PC-9 (cell line): ENCODE measurements at regions not wholly inside any gene's neighbourhood (a gene's known extent, or its start where the extent isn't known, plus 50 kb on each side); places are given as distances from the start of the nearest gene placed in this dataset.

Experiments
- BruUV-seq: library from RNA; stranded (reverse); fragments of 400-500 nt; replicated peaks from 2 replicates; lab custom pipeline; 2021; lab: Mats Ljungman, UMichigan
- CTCF ChIA-PET: fragments of 300-600 bp; sonication (Branson Sonifier 250); formaldehyde crosslinking; loops from one replicate; lab custom pipeline; 2022; ENCODE audit warnings: antibody characterized with exemption; lab: Charles Lee
- POLR2A ChIA-PET: fragments of 300-600 bp; sonication (Branson Sonifier 250); formaldehyde crosslinking; loops from one replicate; lab custom pipeline; 2022; ENCODE audit warnings: antibody characterized with exemption; ENCODE audit not compliant: unreplicated experiment; lab: Charles Lee
- DNase-seq, 2 experiments: peaks; one replicate each; pipeline versions ENCODE4 v3.0.0 to v3.0.0-alpha.2; 2015 to 2022; ENCODE audit warnings: mixed read lengths in 1 of 2
- H2AFZ ChIP-seq: fragments of 200-600 bp; sonication (generic); 2 replicates; pipeline ENCODE4 v1.8.1; 2017; ENCODE audit warnings: antibody characterized with exemption
- H3F3A ChIP-seq: fragments of 200-600 bp; sonication (generic); 2 replicates; pipeline ENCODE4 v1.8.1; 2017; ENCODE audit warnings: antibody characterized with exemption, mild to moderate bottlenecking, low read depth; ENCODE audit not compliant: insufficient read depth
- H3K27ac ChIP-seq: fragments of 200-600 bp; sonication (generic); 2 replicates; pipeline ENCODE4 v1.6.1; 2016; ENCODE audit warnings: mixed run types
- H3K27me3 ChIP-seq: fragments of 200-600 bp; sonication (generic); 2 replicates; pipeline ENCODE4 v1.6.1; 2016; ENCODE audit warnings: low read depth, mixed run types; ENCODE audit not compliant: insufficient read depth
- H3K36me3 ChIP-seq: fragments of 200-600 bp; sonication (generic); 2 replicates; pipeline ENCODE4 v1.6.1; 2016; ENCODE audit warnings: low read depth, mixed run types
- H3K4me1 ChIP-seq: fragments of 200-600 bp; sonication (generic); replicated peaks from 2 replicates; pipeline ENCODE4 v1.6.1; 2016; ENCODE audit warnings: mixed run types; ENCODE audit not compliant: insufficient read depth
- H3K4me2 ChIP-seq: fragments of 200-600 bp; sonication (generic); 2 replicates; pipeline ENCODE4 v1.6.1; 2017; ENCODE audit warnings: mixed run types
- H3K4me3 ChIP-seq: fragments of 200-600 bp; sonication (generic); 2 replicates; pipeline ENCODE4 v1.6.1; 2016; ENCODE audit warnings: mixed run types
- H3K79me2 ChIP-seq: fragments of 200-600 bp; sonication (generic); 2 replicates; pipeline ENCODE4 v1.6.1; 2017; ENCODE audit warnings: low read depth, mixed run types
- H3K9me2 ChIP-seq: fragments of 200-600 bp; sonication (generic); 2 replicates; pipeline ENCODE4 v1.8.1; 2017; ENCODE audit warnings: mild to moderate bottlenecking; ENCODE audit not compliant: insufficient read depth
- H3K9me3 ChIP-seq: fragments of 200-600 bp; sonication (generic); 2 replicates; pipeline ENCODE4 v1.8.1; 2016; ENCODE audit warnings: low read depth; ENCODE audit not compliant: insufficient read depth
- H4K20me1 ChIP-seq: fragments of 200-600 bp; sonication (generic); 2 replicates; pipeline ENCODE4 v1.8.1; 2017; ENCODE audit not compliant: insufficient read depth
- CTCF ChIP-seq: fragments of 200-600 bp; sonication (generic); conservative IDR thresholded peaks from 2 replicates; pipeline ENCODE4 v1.6.1; 2017; ENCODE audit warnings: mixed run types, antibody characterized with exemption, mild to moderate bottlenecking, moderate library complexity
- EZH2 ChIP-seq: fragments of 200-600 bp; sonication (generic); IDR thresholded peaks from 2 replicates; pipeline ENCODE4 v1.8.0; 2017; ENCODE audit warnings: antibody characterized with exemption, low read depth
- intact Hi-C: fragments of 100-400 bp; cut with micrococcal nuclease; formaldehyde crosslinking; loops from one replicate; pipeline ENCODE4 v1.10.0; 2022; ENCODE audit not compliant: unreplicated experiment

- H4K20me1 ChIP-seq, result no peaks in the 10 kb centered on the region
- POLR2A ChIA-PET, result no interaction called here
- no peaks in the 10 kb centered on the region for H3K9me2 ChIP-seq
- H3K4me3 ChIP-seq, result no peak overlapping the region
- H3F3A ChIP-seq, result no peaks in the 10 kb centered on the region
- peaks cover 95% of the 10 kb centered on the region for H3K27me3 ChIP-seq
- intact Hi-C loops, result no loop called here
- DNase-seq, result no peak
- no peak overlapping the region for H3K4me2 ChIP-seq
- no peaks in the 10 kb centered on the region for H3K36me3 ChIP-seq
- no peaks in the 10 kb centered on the region for H3K4me1 ChIP-seq
- H3K27ac ChIP-seq, result no peak overlapping the region
- H2AFZ ChIP-seq, result no peak overlapping the region
- H3K9me3 ChIP-seq, result no peaks in the 10 kb centered on the region
- TF ChIP-seq EZH2 (no peak), CTCF (no peak)
- no TSS peak for BruUV-seq
- CTCF ChIA-PET, result no interaction called here
- H3K79me2 ChIP-seq, result no peaks in the 10 kb centered on the region
Measured at GRCh38 chr9:135303280-135303647, 176.3 kb upstream of the PPP1R26 start.

GRCh38 chr9:135303865-135304499, 175.6 kb upstream of the PPP1R26 start:
- H3K27me3 ChIP-seq, result peaks cover 95% of the 10 kb centered on the region
- no peaks in the 10 kb centered on the region for H3F3A ChIP-seq
- CTCF ChIA-PET, result no interaction called here
- no peak overlapping the region for H3K27ac ChIP-seq
- no peak overlapping the region for H2AFZ ChIP-seq
- DNase-seq, result no peak
- no TSS peak for BruUV-seq
- H3K4me2 ChIP-seq, result no peak overlapping the region
- H3K4me3 ChIP-seq, result no peak overlapping the region
- H4K20me1 ChIP-seq, result no peaks in the 10 kb centered on the region
- no peaks in the 10 kb centered on the region for H3K9me3 ChIP-seq
- no peaks in the 10 kb centered on the region for H3K9me2 ChIP-seq
- TF ChIP-seq EZH2, result no peak
- no peak for TF ChIP-seq CTCF
- intact Hi-C loops, result no loop called here
- H3K36me3 ChIP-seq, result no peaks in the 10 kb centered on the region
- POLR2A ChIA-PET, result no interaction called here
- H3K4me1 ChIP-seq, result no peaks in the 10 kb centered on the region
- no peaks in the 10 kb centered on the region for H3K79me2 ChIP-seq

- intact Hi-C loops, result no loop called here
- Histone ChIP-seq H4K20me1 (no peaks in the 10 kb centered on the region), H3K4me1 (no peaks in the 10 kb centered on the region), H3K27me3 (peaks cover 95% of the 10 kb centered on the region), H3K79me2 (no peaks in the 10 kb centered on the region), H3K9me3 (no peaks in the 10 kb centered on the region), H2AFZ (no peak overlapping the region), H3K9me2 (no peaks in the 10 kb centered on the region), H3F3A (no peaks in the 10 kb centered on the region), H3K27ac (no peak overlapping the region), H3K4me3 (no peak overlapping the region), H3K36me3 (no peaks in the 10 kb centered on the region), H3K4me2 (no peak overlapping the region)
- ChIA-PET POLR2A (no interaction called here), CTCF (no interaction called here)
- BruUV-seq, result no TSS peak
- TF ChIP-seq CTCF (no peak), EZH2 (no peak)
- no peak for DNase-seq
Measured at GRCh38 chr9:135304886-135305285, 174.7 kb upstream of the PPP1R26 start.
